ENCODE measurements at regions not wholly inside any gene's neighbourhood (a gene's known extent, or its start where the extent isn't known, plus 50 kb on each side); places are given as distances from the start of the nearest gene placed in this dataset.

DNA sequence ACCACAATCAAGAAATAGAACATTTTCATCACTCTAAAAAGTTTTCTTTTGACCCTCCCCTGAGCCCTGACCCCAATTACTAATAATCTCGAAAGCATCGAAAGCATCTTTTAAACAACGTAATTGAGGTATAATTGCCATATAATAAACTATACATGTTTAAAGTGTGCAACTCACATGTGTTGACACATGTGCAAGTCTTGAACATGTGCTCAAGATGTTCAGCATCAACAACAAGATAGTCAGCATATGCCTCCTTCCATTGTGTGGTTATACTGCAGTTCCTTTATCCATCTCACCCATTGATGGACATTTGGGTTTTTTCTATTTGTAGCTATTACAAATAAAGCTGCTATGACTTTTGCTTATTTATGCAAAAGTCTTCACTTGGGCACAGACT is 90.7 kb downstream of the RIPK4 start:
- Mint-ChIP-seq H3K4me3 (no peak overlapping the region), H3K36me3 (ENCODE audit: insufficient read depth) (no peaks in the 10 kb centered on the region), H3K9me3 (no peaks in the 10 kb centered on the region), H3K4me1 (ENCODE audit: low read depth) (peaks cover 8% of the 10 kb centered on the region), H3K27me3 (ENCODE audit: low read depth) (peaks cover 35% of the 10 kb centered on the region)
- ATAC-seq (no peak), DNase-seq (no peak)

DNA sequence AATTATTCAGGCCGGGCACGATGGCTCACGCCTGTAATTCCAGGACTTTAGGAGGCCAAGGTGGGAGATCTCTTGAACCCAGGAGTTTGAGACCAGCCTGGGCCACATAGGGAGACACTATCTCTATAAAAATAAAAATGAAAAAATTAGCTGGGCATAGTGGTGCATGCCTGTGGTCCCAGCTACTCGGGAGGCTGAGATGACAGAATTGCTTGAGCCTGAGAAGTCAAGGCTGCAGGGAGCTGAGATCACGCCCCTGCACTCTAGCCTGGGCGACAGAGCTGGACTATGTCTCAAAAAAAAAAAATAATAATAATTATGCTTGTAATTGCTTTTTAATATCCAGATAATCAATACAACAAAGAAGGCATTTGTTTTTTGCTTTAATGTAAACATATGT is 91.3 kb downstream of the RIPK4 start:
- Mint-ChIP-seq H3K4me3 (no peak overlapping the region), H3K27me3 (ENCODE audit: low read depth) (peaks cover 30% of the 10 kb centered on the region), H3K36me3 (ENCODE audit: insufficient read depth) (no peaks in the 10 kb centered on the region), H3K4me1 (ENCODE audit: low read depth) (peaks cover 8% of the 10 kb centered on the region), H3K9me3 (no peaks in the 10 kb centered on the region)
- ATAC-seq: no peak
- no peak for DNase-seq

DNA sequence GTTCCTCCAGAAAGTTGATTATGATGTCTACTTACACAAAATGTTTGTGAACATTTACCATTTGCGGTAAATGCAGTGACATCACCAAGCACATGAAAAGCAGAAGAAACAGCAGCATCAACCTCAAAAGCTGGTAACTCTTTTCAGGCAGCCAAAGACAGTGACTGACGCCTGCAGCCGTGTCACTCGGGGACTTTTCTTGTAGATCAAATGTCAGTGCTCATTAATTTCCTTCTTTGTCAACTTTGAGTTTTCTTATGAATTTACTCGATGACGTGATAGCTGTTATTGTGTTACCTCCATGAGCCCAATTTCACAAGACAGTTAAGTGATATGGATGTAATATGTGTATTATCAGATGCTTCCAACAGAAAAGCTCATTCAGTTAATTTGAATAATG is 92.5 kb downstream of the RIPK4 start:
- no peaks in the 10 kb centered on the region for H3K36me3 Mint-ChIP-seq (ENCODE audit: insufficient read depth)
- H3K4me1 Mint-ChIP-seq (ENCODE audit: low read depth): peaks cover 8% of the 10 kb centered on the region
- H3K4me3 Mint-ChIP-seq: no peak overlapping the region
- no peak for ATAC-seq
- H3K9me3 Mint-ChIP-seq: no peaks in the 10 kb centered on the region
- H3K27me3 Mint-ChIP-seq (ENCODE audit: low read depth): peaks cover 27% of the 10 kb centered on the region
- no peak for DNase-seq

DNA sequence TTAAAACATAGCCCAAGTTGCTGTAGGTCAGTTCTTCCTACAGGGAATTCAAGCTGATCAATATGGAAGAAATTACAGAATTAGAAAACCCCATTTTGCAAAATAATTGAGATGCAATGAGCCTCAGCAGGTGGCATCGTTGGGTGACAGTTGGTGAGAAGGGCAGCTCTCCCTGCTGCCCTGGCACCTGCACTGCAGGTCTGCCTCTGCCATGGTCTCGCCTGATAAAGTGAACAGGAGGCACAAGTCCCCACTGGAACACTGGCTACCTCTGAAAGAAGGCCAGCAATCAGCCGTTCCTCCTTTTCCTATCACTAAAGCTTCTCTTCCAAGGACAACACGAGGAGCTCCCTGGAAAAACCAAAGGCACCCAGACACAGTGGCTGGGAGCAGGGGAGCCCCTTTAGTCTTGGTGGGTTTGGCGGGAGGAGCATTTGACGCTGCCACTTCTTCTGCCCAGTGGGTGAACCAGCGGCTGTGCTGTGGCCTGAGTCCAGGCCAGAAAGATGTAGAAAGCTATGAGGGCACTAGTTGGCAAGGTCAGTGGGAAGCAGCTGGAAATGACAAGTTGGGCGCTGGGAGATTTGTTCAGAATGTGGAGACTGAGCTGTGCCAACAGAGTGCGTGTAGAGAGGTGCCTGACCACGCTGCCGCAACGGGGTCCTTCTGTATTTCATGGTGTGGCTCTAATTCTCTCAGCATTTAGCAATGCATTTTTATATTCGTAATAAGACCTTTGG is 93.1 kb downstream of the RIPK4 start:
- H3K27me3 Mint-ChIP-seq (ENCODE audit: low read depth): peaks cover 22% of the 10 kb centered on the region
- H3K36me3 Mint-ChIP-seq (ENCODE audit: insufficient read depth): no peaks in the 10 kb centered on the region
- H3K4me1 Mint-ChIP-seq (ENCODE audit: low read depth): peaks cover 8% of the 10 kb centered on the region
- ATAC-seq: no peak
- DNase-seq: no peak
- no peak overlapping the region for H3K4me3 Mint-ChIP-seq
- no peaks in the 10 kb centered on the region for H3K9me3 Mint-ChIP-seq

DNA sequence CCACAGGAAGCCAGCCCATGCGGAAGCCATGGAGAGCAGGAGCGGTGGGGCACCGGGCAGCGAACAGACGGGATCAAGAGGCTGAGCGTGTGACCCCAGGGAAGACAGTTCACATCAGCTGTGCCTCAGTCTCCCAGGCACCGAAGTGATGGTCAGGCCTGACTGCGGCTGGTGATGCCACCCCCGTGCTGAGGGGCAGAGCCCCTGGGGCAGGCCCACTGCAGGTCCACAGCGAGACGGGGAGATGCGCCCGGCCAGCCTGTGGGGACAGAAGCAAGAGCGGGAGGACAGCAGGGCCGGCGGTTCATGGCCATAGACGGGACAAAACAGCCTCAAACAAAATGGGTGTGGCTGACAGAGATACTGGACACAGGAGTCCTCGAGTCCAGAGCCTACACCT is 93.8 kb downstream of the RIPK4 start:
- H3K36me3 Mint-ChIP-seq (ENCODE audit: insufficient read depth): no peaks in the 10 kb centered on the region
- H3K9me3 Mint-ChIP-seq: no peaks in the 10 kb centered on the region
- peaks cover 22% of the 10 kb centered on the region for H3K27me3 Mint-ChIP-seq (ENCODE audit: low read depth)
- no peak for DNase-seq
- no peak for ATAC-seq
- H3K4me1 Mint-ChIP-seq (ENCODE audit: low read depth): peaks cover 8% of the 10 kb centered on the region
- no peak overlapping the region for H3K4me3 Mint-ChIP-seq

DNA sequence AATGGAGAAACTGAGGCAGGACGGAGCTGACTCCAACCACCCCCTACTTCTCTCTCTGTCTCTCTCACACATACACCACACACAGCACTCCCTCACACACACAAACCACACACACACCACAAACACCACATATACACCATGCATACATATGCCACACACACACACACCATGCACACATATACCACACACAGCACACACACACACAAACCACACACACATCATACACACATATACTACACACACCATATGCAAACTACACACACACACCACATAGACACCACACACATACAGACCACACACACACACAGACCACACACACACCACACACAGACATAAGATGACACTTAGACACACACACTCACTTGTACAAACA is 94.3 kb downstream of the RIPK4 start:
- H3K27me3 Mint-ChIP-seq (ENCODE audit: low read depth): peaks cover 20% of the 10 kb centered on the region
- DNase-seq: no peak
- no peaks in the 10 kb centered on the region for H3K36me3 Mint-ChIP-seq (ENCODE audit: insufficient read depth)
- ATAC-seq: no peak
- no peaks in the 10 kb centered on the region for H3K9me3 Mint-ChIP-seq
- no peak overlapping the region for H3K4me3 Mint-ChIP-seq
- H3K4me1 Mint-ChIP-seq (ENCODE audit: low read depth): peaks cover 8% of the 10 kb centered on the region

DNA sequence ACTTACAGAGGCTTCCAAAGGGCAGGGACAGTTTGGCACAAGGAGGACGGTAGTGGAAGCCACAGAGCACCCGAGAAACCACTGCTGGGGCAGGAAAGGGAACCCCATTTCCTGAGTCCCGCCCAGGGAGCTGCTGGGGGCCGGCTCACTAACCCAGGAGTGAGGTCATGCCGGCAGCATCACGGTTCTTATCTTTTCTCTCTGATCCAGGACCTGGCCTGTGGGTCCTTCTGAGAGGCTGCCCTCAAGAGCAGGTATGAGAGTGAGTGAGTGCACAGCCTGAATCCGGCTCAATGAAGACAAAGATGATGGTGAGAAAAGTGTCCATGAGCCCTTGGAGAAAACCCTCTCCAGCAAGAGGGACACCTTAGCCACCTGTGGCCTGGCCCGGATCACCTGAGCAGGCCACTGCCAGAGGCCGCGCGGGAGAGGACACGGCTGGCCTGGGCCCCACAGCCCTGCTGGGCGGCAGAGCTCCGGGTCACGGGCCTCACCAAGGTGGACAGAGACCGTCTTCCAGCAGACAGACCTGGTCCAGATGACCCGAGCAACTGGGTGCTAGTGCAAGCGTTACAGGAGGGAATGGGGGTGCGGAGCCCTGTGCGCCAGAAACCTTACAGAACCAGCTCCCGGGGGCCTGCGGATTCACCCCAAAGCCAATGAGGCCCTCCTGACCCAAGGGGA is 94.9 kb downstream of the RIPK4 start:
- peaks cover 17% of the 10 kb centered on the region for H3K27me3 Mint-ChIP-seq (ENCODE audit: low read depth)
- ATAC-seq: no peak
- H3K9me3 Mint-ChIP-seq: no peaks in the 10 kb centered on the region

DNA sequence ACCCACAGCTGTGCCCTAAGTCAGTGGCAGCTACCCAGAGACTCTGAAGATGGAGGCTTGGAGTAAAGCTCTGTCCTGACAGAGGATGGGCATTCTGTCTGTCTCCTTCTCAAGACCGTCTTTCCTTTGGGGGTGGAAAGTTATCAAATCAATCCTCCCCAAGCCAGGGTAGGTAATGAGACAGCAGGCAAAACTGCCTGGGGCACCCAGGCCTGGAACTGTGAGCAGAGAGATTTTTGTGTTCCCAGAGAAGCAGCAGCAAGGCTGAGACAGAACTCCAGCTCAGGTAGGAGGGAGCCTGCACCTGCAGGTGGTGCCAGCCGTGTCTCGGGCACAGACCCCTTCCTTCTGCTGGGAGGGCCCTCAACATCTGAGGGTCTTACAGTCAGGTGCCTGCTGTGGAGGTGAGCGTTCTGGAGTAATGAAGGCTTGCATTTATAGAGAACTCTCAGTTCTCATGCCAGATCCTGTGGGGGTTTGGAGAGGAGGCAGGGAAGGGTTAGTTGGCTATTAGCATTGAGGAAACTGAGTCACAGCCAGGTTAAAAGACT is 95.6 kb downstream of the RIPK4 start:
- Mint-ChIP-seq H3K4me3 (no peak overlapping the region), H3K27me3 (ENCODE audit: low read depth) (peaks cover 17% of the 10 kb centered on the region), H3K4me1 (ENCODE audit: low read depth) (peaks cover 8% of the 10 kb centered on the region), H3K9me3 (no peaks in the 10 kb centered on the region), H3K36me3 (ENCODE audit: insufficient read depth) (no peaks in the 10 kb centered on the region)
- DNase-seq (no peak), ATAC-seq (no peak)

More for the DNA sequence above, 94.9 kb downstream of the RIPK4 start:
- H3K4me1 Mint-ChIP-seq (ENCODE audit: low read depth): peaks cover 8% of the 10 kb centered on the region
- no peaks in the 10 kb centered on the region for H3K36me3 Mint-ChIP-seq (ENCODE audit: insufficient read depth)
- no peak for DNase-seq
- no peak overlapping the region for H3K4me3 Mint-ChIP-seq

DNA sequence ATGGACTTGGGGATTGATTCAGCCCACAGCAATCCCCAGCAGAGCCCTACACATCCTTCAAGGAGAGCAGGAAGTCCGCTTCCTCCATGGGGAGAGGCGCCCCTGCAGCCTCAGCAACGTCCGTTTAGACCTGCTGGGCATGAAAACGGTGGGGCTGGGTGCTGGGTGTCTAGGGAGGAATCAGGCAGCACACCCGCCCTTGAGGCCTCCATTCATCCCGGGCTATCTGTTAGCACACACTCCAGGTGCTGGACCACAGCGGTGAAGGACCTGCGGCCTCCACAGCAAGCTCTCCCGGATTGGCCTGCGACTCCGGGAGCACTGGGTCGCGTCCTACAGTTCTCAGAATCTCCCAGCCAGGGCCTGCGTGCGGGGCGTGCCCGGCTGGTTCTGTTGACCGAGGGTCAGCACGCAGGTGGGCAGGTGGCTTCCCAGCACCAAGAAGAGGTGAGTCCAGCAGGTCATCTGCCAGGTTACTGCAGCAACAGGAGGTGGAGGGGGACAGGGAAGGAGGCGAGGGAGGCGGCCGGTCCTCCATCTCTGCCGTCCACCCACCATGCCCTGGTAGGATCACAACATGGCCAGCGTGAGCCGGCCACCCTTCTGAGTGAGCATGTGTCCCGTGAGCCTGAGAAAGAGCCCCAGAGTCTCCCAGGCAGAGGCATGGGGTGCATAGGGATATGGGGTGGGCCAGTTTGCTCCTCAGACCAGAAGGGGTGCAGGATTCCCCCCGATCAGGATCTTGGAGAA is 96.6 kb downstream of the RIPK4 start:
- H3K4me3 Mint-ChIP-seq: no peak overlapping the region
- no peak for DNase-seq
- peaks cover 17% of the 10 kb centered on the region for H3K27me3 Mint-ChIP-seq (ENCODE audit: low read depth)
- no peaks in the 10 kb centered on the region for H3K9me3 Mint-ChIP-seq
- H3K36me3 Mint-ChIP-seq (ENCODE audit: insufficient read depth): no peaks in the 10 kb centered on the region
- ATAC-seq: no peak
- peaks cover 8% of the 10 kb centered on the region for H3K4me1 Mint-ChIP-seq (ENCODE audit: low read depth)

DNA sequence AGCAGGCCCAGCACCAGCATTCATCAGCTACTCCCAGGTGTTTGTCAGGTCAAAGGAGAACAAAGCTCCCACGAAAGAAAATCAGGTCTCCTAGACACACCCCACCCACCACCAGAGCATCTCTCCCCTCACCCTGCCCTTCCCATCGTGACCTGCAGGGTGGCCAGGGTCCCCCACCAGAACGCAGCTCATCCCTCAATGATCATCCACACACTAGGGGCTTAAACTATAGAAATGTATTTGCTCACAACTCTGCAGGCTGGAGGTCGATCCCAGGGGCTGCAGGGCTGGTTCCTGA is 97.4 kb downstream of the RIPK4 start:
- DNase-seq (no peak), ATAC-seq (no peak)
- H3K4me1 Mint-ChIP-seq (ENCODE audit: low read depth): peaks cover 8% of the 10 kb centered on the region
- no peaks in the 10 kb centered on the region for H3K36me3 Mint-ChIP-seq (ENCODE audit: insufficient read depth)
- peaks cover 16% of the 10 kb centered on the region for H3K27me3 Mint-ChIP-seq (ENCODE audit: low read depth)
- no peaks in the 10 kb centered on the region for H3K9me3 Mint-ChIP-seq
- no peak overlapping the region for H3K4me3 Mint-ChIP-seq

DNA sequence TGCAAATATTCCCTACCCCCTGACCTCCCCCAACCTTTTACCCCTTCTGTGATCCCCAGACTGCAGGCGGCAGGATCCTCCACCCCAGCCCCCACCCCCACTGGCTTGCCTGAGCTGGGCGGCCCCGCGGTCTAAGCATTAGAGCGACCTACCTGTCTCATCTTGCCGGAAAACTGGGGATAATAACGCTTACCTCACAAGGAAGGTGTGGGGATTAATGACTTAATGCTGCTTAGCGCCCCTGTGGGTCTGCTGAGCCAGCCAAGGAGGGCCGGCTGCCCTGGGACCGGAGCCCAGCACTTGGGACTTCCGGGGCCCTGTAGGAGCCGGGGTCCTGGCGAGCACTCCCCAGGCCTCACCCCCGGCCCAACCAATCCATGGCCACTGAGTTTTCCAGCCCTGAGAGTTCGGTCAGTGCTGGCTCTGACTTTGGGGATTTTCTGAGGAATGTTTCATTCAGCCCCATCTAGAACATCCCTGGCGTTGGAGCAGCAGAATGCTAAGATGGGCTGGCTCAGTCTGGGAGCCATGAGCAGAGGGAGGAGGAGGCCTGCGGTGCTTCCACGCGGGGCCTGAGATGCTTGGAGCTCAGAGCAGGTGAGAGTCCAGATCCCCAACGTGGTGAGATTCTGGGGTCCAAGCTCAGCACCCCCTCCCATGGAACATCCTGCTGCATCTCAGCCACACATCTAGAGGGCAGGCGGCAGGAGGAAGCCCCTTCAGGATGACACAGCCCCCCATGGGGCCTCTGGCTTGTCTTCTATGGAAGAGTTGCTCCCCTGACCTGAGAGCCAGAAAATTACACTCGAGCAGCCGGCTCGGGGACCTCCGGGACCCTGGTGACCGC is 97.9 kb downstream of the RIPK4 start:
- Mint-ChIP-seq H3K36me3 (ENCODE audit: insufficient read depth) (no peaks in the 10 kb centered on the region), H3K4me1 (ENCODE audit: low read depth) (peaks cover 8% of the 10 kb centered on the region), H3K4me3 (no peak overlapping the region), H3K9me3 (no peaks in the 10 kb centered on the region), H3K27me3 (ENCODE audit: low read depth) (peaks cover 11% of the 10 kb centered on the region)
- DNase-seq: no peak
- ATAC-seq: no peak

DNA sequence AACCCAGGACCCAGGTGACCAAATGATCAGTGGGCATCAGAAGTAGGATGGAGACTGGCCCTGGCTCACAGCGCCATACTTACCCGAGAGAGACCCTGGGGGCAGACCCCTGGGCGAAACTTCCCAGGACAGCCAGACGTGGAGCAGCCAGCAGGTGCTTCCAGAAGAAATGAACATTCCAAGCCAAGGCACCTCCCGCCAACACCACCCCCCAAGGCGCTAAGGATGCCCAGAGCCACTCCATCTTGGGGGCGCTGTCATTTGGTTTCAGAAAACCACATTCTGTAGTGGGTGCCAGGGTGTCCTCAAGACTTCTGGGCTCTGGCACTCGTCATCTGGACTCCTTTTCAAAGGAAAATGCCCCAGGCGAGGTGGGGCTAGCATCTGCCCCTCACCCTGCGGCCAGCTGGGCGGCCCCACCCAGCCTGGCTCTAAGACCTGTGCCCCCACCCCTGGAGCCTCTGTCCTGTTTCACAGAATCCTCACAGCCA is 98.8 kb downstream of the RIPK4 start:
- ATAC-seq (no peak), DNase-seq (no peak)

DNA sequence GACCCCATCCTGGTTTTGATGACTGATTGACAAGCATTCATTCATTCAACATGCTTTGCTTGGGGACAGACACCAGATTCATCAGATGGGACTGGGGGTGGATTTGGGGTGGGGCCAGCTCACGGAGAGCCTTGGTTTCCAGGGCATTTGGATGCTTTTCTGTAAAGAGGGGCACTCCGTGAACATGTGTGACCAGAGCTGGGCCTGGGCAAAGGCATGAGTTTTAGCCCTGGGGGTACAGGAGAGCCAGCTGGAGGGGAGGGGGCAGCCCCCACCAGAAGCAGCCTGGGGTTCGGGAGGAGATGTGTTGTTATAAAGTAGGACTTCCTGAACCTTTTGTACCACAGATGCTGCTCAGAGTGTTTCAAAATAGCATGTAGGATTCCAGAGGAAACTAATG is 99.7 kb downstream of the RIPK4 start:
- H3K4me1 Mint-ChIP-seq (ENCODE audit: low read depth): peaks cover 6% of the 10 kb centered on the region
- H3K4me3 Mint-ChIP-seq: no peak overlapping the region
- DNase-seq (no peak), ATAC-seq (no peak)
- peaks cover 9% of the 10 kb centered on the region for H3K27me3 Mint-ChIP-seq (ENCODE audit: low read depth)
- H3K9me3 Mint-ChIP-seq: no peaks in the 10 kb centered on the region
- no peaks in the 10 kb centered on the region for H3K36me3 Mint-ChIP-seq (ENCODE audit: insufficient read depth)

More for the DNA sequence above, 98.8 kb downstream of the RIPK4 start:
- H3K36me3 Mint-ChIP-seq (ENCODE audit: insufficient read depth): no peaks in the 10 kb centered on the region
- H3K27me3 Mint-ChIP-seq (ENCODE audit: low read depth): peaks cover 11% of the 10 kb centered on the region
- H3K9me3 Mint-ChIP-seq: no peaks in the 10 kb centered on the region
- H3K4me3 Mint-ChIP-seq: no peak overlapping the region
- peaks cover 8% of the 10 kb centered on the region for H3K4me1 Mint-ChIP-seq (ENCODE audit: low read depth)

DNA sequence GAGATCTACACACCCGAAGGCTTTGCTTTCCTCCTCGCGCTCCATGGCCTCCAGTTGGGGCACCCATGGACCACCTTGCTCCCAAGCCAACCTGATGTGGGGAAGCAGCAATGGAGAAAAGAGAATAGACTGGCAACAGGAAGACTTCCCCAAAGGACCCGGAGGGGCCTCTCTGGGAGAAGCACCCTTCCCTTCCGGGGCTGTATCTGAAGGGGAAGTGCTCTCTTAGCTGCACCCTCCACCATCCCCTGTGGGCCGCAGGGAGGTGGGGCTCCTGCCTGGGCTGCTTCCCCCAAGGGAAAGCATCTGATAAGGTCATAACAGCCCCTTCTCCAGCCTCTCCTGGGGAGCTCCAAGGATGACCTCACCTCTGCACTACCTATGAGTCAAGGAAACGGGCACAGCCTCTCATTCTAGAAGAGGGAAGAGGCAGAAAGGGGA is 100.2 kb downstream of the RIPK4 start:
- no peak for ATAC-seq
- peaks cover 3% of the 10 kb centered on the region for H3K4me1 Mint-ChIP-seq (ENCODE audit: low read depth)
- H3K27me3 Mint-ChIP-seq (ENCODE audit: low read depth): peaks cover 9% of the 10 kb centered on the region
- no peak overlapping the region for H3K4me3 Mint-ChIP-seq
- no peaks in the 10 kb centered on the region for H3K36me3 Mint-ChIP-seq (ENCODE audit: insufficient read depth)
- no peak for DNase-seq
- no peaks in the 10 kb centered on the region for H3K9me3 Mint-ChIP-seq

Measured in activated T-cell treated with anti-CD3 and anti-CD28 coated beads, Interleukin-2, amount 50 U/mL, for 4 hours (primary cell).